ENCODE measurements at regions not wholly inside any gene's neighbourhood (a gene's known extent, or its start where the extent isn't known, plus 50 kb on each side); places are given as distances from the start of the nearest gene placed in this dataset.

DNA sequence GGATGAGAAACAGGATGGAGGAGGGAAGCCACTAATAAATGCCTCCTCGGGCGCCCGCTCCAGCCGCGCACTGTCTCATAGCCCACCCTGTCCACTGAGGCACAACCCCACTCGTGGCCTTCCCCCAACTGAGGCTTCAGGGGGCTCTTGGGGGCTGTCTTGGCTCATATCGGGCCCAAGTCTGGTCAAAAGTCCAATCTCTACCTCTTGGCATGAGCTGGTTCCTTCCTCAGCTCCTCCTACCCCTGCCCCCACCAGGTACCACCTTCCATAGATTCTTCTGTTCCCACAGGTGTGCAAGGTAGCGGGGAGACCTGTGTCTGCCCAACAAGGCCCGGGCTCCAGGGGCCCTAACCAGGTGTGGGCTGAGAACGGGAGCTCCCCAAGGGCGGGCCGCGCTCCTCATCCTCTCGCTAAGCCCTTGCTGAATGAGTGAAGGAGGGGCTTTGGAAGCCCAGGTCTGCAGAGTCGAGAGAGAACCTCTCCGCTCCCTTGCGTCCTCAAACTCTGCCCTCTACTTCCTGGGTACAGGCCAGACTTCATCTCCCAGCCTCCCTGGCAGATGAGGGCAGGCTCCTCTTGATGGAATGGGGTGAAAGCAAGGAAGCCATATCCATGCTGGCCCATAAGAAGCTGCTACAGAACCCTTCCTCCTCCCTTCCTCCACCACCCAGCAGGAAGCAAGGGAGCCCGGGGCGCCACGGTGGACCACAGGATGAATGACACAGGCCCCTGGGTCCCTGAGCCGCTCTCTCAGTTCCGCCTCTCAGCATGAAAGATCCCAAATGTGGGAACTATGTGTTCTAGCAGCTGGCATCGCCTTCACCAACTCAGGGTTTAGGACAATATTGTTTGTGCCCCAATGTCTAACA is 74.7 kb downstream of the PSMG1 start:
- no peaks in the 10 kb centered on the region for H3K36me3 Mint-ChIP-seq
- Histone ChIP-seq H3K9me3 (ENCODE audit: control insufficient read depth, insufficient read depth, low read length) (no peaks in the 10 kb centered on the region), H3K36me3 (ENCODE audit: control insufficient read depth, insufficient read depth, low read length) (no peaks in the 10 kb centered on the region), H3K4me1 (ENCODE audit: control insufficient read depth, insufficient read depth, low read length) (peaks cover 6% of the 10 kb centered on the region), H3K27me3 (ENCODE audit: control insufficient read depth, insufficient read depth, low read length) (no peaks in the 10 kb centered on the region), H3K4me3 (ENCODE audit: low read length) (no peak overlapping the region), H3K27ac (ENCODE audit: low read length) (no peak overlapping the region)
- H3K27me3 Mint-ChIP-seq (ENCODE audit: low read depth in 2 of 2): peaks cover 8 to 18% of the 10 kb centered on the region in 2 donors
- no peak overlapping the region for H3K27ac Mint-ChIP-seq
- H3K9me3 Mint-ChIP-seq: no peaks in the 10 kb centered on the region
- 86% methylated on average over 20 of the region's 23 CpGs for WGBS (ENCODE audit: insufficient coverage)
- H3K4me1 Mint-ChIP-seq: peaks cover 12 to 14% of the 10 kb centered on the region in 2 donors
- DNase-seq: no peak
- intact Hi-C loops (cut with micrococcal nuclease): no loop called here
- no peak for ATAC-seq
- no peak for TF ChIP-seq CTCF (IDR thresholded peaks at IDR 0.05)
- H3K4me3 Mint-ChIP-seq: no peak overlapping the region

DNA sequence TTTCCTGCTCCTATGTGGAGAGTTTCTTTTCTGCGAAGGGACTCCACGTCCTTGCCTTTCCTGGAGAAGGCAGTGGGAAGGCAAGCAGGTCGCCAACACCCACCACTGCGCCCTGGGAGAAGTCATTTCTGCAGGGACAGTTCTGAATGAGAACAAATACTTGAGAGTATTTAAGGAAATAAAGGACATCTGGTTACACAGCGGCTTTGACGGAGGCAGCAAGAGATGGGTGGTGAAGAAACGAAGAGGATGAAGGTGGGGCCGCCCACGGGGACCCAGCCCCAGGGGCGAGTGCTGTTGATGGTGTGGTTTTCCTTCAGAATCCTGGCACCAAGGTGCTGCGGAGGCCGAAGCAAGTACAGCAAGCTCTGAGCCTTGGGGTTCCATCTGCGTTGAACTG is 75.5 kb downstream of the PSMG1 start:
- DNase-seq: no peak
- Mint-ChIP-seq H3K27ac (no peak overlapping the region), H3K4me1 (peaks cover 12 to 14% of the 10 kb centered on the region in 2 donors), H3K27me3 (ENCODE audit: low read depth in 2 of 2) (peaks cover 13 to 26% of the 10 kb centered on the region in 2 donors), H3K36me3 (no peaks in the 10 kb centered on the region), H3K4me3 (no peak overlapping the region), H3K9me3 (no peaks in the 10 kb centered on the region)
- WGBS (ENCODE audit: insufficient coverage): 83% methylated on average over 13 of the region's 13 CpGs
- Histone ChIP-seq H3K27me3 (ENCODE audit: control insufficient read depth, insufficient read depth, low read length) (no peaks in the 10 kb centered on the region), H3K36me3 (ENCODE audit: control insufficient read depth, insufficient read depth, low read length) (no peaks in the 10 kb centered on the region), H3K27ac (ENCODE audit: low read length) (no peak overlapping the region), H3K9me3 (ENCODE audit: control insufficient read depth, insufficient read depth, low read length) (no peaks in the 10 kb centered on the region), H3K4me3 (ENCODE audit: low read length) (no peak overlapping the region), H3K4me1 (ENCODE audit: control insufficient read depth, insufficient read depth, low read length) (peaks cover 6% of the 10 kb centered on the region)
- intact Hi-C loops (cut with micrococcal nuclease): no loop called here
- ATAC-seq: no peak
- TF ChIP-seq CTCF (IDR thresholded peaks at IDR 0.05): no peak

DNA sequence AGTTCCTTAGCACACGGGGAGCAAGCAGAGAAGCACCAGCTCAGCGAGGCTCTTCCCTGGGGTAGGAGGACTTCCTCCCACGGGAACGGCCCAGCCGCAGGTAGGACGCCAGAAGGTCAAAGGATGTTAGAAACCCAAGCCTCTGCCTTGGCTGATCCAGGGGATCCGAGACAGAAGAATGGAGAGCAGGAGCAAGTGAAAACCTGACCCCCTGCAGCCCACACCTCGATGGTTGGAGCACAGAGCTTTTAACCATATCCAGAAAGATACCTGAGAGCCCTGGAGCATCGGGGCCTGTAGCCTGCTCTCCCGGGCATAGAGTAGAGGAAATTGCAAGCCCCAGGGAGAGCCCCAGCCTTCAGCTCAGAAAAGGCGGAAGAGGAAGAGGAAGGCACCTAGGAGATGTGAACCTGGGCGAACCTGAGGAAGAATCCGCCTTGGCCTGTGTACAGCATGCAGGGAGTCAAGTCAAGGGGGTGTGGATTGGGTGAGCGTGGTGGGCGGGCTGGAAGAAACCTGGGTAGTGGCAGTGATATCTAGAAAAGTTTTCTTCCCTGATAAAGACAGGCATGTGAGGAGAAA is 76.3 kb downstream of the PSMG1 start:
- ATAC-seq (no peak), DNase-seq (no peak)
- Mint-ChIP-seq H3K27ac (no peak overlapping the region), H3K9me3 (no peaks in the 10 kb centered on the region), H3K4me1 (peaks cover 12 to 14% of the 10 kb centered on the region in 2 donors), H3K4me3 (no peak overlapping the region), H3K27me3 (ENCODE audit: low read depth in 2 of 2) (peaks cover 13 to 26% of the 10 kb centered on the region in 2 donors), H3K36me3 (no peaks in the 10 kb centered on the region)
- H3K4me1 ChIP-seq (ENCODE audit: control insufficient read depth, insufficient read depth, low read length): peaks cover 6% of the 10 kb centered on the region
- no peaks in the 10 kb centered on the region for H3K9me3 ChIP-seq (ENCODE audit: control insufficient read depth, insufficient read depth, low read length)
- no peak for TF ChIP-seq CTCF (IDR thresholded peaks at IDR 0.05)
- 83% methylated on average over 15 of the region's 15 CpGs for WGBS (ENCODE audit: insufficient coverage)
- no peak overlapping the region for H3K4me3 ChIP-seq (ENCODE audit: low read length)
- intact Hi-C loops (cut with micrococcal nuclease): no loop called here
- no peaks in the 10 kb centered on the region for H3K36me3 ChIP-seq (ENCODE audit: control insufficient read depth, insufficient read depth, low read length)
- no peaks in the 10 kb centered on the region for H3K27me3 ChIP-seq (ENCODE audit: control insufficient read depth, insufficient read depth, low read length)
- no peak overlapping the region for H3K27ac ChIP-seq (ENCODE audit: low read length)
